HL-60/S4 treated with retinoic acid at 250 ng/mL for 4 days and 3 days (cell line): ENCODE measurements at regions not wholly inside any gene's neighbourhood (a gene's known extent, or its start where the extent isn't known, plus 50 kb on each side); places are given as distances from the start of the nearest gene placed in this dataset.
"Not testable (repeated sequence)": the region's sequence is repeated elsewhere in the genome, so short reads cannot be mapped to it uniquely, and the experiment has no call there.

Source experiments
- in situ Hi-C: fragments of 300-500 bp; cut with MboI; formaldehyde crosslinking; loops from 2 replicates; pipeline ENCODE4 v1.7.0; 2022; ENCODE audit warnings: low sequenced_read_pairs

DNA sequence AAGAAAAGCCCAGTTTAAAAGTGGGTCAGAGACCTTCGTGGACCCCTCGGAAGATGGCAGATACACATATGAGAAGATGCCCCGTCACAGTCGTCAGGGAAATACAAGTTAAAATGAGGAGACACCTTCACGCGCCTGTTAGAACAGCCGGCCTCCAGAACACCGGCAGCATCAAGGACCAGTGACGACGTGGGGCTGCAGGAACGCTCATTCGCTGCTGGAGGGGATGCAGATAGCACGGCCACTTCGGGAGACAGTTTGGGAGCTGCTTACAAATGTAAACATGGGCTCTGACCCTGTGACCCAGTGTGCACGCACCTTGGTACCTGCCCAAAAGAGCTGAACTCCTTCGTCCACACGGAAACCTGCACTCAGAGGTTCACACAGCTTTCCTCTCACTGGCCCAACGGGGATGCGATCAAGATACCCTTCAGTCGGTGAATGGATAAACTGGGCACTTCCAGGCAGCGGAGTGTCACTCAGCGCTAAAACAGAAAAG, 83.7 kb upstream of the CTDP1 start:
- in situ Hi-C loops: no loop called here

DNA sequence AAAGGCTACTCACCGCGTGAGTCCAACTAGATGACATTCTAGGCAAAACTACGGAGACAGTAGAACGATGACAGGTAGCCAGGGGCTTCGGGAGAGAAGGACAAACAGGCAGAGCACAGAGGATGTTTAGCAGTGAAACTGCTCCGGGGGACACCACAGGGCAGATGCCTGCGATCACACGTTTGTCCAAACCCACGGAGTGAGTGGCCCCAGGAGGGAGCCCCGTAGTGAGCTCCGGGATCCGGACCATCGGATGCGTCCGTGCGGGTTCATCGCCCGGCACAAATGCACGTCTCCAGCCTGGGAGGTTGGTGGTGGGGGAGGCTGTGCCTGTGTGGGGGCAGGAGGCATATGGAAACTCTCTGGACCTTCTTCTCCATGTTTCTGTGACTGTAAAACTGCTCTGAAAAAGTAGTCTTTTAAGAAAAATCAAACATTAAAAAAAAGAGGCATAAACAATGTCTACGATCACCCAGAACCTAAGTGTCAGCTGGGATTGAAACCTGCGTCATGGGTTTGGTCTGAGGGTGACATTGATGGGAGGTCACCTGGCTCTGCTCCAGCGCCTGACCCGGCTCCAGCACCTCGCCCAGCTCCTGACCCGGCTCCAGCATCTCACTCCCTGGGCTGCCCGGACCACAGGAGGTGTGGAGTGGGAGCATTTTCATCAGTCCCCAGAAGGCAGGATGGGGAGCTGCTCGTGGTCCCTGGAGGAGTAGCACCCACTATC, 83.0 kb upstream of the CTDP1 start:
- in situ Hi-C loops: no loop called here

DNA sequence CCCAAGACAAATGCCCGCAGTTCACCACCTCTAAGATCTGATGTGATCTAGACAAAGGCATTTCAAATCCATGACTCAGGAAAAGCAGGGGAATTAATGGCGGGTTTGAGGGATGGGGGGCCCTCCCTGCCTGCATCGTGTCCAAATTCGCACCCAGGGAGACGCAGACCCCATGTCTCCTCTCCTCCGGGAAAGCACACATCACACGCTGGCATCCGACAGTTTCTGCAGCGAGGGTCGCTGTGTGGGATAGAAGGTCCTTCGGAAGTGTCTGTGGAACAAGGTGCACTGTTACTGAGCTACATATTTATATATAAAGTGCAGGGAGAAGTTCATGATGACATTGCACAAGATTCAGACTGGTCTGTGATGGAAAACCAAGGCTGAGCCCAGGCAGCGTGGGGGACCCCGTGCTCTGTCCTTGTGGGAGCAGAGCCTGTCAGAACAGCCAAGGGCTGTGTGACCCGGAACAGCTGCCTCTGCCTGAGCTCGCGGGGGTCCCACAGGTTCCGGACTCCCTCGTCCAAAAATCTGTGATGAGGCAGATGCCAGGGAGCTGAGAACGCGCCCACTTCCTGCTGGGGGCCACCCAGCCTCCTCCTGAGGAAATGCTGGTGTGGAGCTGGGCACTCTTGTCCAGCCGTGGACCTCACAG, 82.3 kb upstream of the CTDP1 start:
- in situ Hi-C loops: no loop called here

DNA sequence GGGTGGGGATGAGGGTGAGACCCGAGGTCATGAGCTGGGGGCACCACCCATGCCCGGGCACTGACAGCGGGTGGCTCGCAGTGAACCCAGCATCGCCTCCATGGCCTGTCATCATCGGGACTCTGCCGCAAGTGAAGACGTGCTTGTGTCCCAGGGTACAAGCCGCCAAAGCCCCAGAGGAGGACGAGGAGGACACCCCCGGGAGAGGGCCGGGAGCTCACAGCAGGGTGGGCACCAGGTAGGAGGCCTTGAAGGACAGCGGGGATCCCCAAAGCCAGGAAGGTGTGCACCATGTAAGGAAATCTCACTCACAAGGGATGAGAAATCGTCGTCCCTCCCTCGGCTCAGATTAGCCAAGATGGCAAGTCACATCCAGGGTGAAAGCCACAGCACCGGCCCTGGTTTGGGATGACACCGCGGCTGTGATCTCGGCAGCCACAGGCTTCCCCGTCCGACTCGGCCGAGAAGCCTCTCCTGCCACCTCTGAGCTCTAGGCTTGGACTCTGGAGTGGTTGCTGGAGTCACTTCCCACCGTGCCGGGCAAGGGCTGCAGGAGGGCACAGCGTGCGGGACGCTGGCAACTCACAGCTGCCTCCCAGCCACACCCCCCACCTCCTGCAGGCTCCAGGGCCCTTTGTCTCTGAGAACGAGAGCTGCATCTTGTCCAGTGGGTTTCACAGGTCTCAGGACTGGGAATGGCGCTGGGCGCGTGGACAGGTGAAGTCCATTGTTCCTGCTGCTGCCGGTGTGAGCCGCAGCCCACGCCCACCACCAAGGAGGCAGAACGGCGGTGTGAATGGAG, 81.6 kb upstream of the CTDP1 start:
- in situ Hi-C loops: no loop called here

DNA sequence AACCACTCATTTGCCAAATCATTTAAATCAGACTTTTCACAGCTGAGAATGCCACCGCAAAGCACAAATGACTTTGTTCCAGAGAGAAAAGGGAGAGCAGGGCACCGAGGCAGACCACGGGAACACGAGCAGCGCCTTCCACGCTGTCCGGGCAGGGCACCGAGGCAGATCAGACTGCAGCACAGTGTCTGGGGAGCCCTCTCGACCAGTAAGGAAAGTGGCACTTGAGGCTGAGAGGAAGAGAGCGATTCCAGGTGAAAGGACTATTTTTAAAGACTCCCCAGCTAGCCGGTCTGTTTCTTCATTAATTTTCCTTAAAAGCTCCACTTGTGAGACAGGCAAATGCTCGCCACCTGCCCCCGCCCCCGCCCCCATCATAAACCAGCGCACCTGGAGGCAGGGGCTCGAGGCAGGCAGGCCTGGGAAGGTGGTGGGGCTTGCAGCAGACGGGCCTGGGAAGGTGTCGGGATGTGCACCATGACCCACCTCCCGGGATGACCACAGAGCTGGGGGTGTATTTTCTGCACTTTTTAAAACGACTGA, 80.9 kb upstream of the CTDP1 start:
- in situ Hi-C loops: no loop called here

DNA sequence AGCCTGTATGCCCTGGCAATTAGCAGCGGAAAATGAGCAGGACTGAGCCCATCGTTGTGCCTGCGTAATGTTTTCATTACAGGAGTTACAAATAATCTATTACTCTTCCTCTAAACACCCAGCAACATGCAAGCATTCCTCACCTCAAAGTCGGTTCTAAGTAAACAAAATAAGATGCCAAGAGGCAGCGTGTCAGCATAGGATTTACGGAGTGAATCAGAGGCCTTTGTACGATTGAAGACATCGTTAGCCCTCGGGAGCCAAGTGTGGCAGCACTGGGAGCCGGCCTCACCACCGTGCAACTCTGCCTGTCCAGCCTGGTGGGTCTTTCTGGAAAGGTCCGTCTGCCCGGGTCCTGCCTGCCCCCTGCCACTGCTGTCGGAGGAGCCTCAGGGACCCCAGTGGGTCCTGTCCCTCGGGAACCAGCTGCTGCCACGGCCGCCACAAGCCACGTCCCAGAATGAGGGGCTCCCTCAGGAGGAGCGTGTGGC, 80.1 kb upstream of the CTDP1 start:
- in situ Hi-C loops: no loop called here

DNA sequence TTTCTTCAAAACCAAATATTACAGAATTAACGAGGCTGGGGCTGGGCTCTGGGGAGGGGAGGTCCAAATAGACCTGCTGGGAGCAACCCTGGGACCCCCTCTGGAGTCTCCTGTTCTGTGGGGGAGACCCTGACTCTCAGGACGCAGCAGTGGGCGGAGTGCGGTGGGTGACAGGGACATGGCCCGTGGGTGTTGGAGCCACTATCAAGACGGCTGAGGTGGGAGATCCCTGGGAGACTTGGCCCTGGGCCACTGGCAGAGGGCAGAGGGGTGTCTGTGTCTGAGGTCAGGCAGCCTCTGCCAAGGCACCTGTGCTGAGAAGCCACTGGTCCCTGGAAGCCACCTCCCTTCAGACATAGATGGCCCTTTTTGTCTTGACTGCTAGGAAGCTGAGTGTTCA, 79.5 kb upstream of the CTDP1 start:
- in situ Hi-C loops: no loop called here

DNA sequence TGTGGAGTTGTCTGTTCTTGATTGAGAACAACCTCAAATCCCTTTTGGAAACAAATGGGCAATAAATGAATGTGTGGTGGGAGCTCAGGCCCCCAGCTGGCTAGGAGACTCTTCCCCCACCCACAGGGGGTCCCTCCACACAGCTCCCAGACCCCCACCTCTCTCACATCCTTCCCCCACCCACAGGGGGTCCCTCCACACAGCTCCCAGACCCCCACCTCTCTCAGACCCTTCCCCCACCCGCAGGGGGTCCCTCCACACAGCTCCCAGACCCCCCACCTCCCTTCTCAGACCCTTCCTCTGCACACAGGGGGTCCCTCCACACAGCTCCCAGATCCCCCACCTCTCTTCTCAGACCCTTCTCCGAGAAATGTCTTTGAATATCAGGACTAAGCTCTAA, 79.0 kb upstream of the CTDP1 start:
- in situ Hi-C loops: no loop called here

DNA sequence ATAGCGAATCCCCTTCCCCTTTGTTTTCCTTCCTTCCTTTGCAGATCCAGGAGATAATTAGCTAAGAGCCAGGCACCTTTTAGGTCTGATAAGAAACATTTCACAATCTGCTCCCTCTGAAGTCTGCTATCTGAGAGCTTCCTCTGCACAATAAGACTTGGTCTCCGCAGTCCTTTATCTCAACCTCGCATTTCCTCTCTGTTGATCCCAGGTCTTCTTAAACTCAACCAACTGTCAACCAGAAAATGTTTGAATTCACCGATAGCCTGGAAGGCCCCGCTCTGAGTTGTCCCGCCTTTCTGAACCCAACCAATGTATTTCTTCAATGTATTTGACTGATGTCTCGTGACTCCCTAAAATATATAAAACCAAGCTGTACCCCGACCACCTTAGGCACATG, 78.4 kb upstream of the CTDP1 start:
- in situ Hi-C loops: no loop called here

DNA sequence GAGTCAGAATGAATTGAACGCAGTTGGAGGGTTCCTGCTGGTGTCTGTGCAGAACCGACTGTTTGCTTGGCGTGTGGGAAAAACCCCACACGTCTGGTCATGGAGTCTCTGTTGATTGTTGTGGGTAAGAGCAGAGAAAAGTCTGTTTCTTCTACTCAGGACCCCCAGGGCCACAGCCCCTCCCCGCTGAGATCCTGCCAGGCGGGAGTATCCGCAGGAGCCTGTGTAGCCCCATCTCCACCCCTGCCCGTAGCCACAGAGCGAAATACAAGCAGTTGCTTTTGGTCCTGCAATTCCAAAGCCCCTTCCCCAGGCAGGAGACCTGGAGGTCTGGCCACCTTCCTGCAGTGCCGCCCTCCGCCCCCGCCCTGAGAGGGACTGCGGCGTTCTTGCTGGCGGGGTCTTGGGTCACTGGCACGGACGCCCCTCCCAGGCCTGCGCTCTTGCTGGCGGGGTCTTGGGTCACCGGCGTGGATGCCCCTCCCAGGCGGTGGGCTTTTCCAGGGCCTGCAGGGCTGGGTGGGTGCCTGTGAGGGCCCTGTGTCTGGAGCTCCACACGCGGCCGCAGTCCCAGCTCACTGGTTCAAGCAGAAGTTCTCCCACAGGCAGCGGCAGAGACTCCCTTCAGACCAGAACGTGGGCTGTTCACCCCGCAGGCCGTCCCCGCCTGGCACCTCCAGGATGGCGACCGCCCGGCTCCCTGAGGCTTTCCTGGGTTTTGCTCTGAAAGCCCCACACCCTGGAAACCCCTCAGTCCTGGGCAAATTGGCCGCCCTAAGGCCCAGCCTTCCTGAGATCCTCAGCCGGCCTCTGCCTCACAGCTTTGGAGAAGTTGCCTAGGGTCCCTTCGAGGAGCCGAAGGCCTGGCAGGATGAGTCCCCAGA, 76.0 kb upstream of the CTDP1 start:
- in situ Hi-C loops: no loop called here

DNA sequence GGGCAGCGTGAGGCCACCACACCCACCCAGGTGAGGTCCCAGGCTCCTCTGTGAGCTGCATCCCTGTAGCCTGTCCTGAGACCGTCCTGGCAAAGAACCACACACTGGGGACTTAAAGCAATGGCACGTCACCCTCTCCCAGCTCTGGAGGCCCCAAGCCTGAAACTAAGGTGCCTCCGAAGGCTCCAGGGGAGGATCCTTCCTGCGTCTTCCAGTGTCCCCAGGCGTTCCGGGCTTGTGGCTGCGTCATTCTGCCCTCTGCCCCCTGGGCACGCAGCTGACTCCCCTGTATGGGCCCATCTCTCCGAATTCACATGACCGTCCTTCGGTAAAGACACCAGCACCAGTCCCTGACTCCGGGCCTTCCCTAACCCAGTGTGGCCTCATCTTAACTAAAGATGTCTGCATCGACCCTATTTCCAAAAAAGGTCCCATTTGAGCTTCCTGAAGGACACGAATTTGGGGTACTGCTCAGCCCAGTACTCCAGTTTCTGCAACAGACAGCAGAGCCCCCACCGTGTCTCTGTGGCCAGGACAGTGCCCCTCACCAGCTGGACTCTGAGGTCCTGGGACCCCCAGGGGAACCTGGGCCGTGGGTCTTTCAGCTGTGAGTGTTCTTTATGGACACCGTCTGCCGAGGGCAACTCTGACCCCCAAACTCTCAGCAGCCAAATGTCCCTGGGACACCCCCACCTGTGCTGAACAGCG, 75.2 kb upstream of the CTDP1 start:
- in situ Hi-C loops: no loop called here

DNA sequence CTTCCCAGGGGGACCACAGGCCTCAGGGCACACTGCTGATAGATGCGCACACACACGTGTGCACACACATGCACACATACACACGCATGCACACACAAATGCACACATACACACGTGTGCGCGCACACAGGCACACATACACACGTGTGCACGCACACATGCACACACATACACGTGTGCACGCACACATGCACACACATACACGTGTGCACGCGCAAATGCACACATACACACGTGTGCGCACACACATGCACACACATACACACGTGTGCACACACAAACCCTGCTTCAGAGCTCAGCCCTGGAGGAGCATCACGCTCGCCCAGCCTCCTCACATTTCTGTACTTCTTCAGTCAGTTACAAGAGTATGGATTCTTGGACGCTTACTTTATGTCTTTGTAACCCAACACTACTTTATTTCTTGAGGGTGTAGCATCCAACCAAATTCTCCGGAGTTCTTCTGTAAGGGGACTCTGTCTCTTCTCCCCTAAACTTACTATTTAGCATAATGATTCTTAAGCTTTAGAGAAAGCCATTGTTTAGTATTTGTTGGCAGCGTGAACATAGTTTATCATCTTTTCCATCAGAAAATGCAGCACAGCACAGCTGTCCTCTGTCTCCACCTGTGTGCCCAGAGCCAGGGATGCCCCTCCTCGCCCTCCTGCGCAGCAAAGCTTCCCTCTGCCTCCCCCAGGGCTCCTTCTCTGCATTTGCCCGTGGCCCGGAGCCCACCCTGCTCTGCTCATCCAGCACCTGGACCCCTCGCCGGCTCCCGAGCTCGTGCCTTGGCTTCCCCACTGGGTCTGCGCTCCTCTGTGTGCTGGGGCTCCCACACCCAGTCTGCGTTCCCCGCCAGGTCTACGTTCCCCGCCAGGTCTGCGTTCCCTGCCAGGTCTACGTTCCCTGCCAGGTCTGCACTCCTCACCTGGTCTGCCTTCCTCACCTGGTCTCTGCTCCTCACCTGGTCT, 74.4 kb upstream of the CTDP1 start:
- in situ Hi-C loops: no loop called here

DNA sequence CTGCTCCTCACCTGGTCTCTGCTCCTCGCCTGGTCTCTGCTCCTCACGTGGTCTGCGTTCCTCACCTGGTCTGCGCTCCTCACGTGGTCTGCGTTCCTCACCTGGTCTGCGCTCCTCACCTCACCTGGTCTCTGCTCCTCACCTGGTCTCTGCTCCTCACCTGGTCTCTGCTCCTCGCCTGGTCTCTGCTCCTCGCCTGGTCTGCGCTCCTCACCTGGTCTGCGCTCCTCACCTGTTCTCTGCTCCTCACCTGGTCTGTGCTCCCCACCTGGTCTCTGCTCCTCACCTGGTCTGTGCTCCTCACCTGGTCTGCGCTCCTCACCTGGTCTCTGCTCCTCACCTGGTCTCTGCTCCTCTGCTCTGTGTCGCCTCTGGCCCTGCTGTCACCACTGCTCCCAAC, 73.5 kb upstream of the CTDP1 start:
- in situ Hi-C loops: not testable (repeated sequence)

DNA sequence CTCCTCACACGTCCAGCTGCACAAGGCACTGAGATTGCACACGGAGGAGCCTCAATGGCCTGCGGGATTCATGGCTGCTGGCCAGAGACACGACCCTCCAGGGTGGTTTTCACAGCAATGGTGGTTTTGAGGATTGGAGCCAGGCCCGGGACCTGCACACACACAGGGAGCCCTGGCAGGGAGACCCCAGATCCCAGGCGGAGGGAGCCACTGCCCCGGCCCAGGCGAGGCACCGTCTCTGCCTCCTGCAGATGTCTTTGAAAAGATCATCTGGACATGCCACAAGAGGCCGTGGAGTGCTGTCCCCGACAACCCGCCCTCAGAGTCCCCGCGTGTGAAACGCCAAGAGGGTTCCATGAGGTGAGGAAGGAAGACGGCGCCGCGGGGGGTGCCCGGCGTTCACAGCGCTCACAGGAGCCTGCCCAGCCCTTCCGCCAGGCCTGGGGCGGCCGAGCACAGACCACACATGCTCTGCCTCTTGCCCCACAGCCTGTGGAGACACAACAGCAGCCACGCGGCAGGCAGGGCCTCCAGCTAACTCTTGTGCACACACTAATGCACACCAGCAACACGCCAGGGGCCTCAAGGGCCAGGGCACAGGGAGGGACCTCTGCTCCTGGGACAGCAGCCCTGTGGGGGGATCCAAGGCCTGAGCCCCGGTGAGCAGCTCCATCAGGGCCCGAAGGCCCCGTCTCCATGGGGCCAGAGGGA, 72.8 kb upstream of the CTDP1 start:
- in situ Hi-C loops: no loop called here

DNA sequence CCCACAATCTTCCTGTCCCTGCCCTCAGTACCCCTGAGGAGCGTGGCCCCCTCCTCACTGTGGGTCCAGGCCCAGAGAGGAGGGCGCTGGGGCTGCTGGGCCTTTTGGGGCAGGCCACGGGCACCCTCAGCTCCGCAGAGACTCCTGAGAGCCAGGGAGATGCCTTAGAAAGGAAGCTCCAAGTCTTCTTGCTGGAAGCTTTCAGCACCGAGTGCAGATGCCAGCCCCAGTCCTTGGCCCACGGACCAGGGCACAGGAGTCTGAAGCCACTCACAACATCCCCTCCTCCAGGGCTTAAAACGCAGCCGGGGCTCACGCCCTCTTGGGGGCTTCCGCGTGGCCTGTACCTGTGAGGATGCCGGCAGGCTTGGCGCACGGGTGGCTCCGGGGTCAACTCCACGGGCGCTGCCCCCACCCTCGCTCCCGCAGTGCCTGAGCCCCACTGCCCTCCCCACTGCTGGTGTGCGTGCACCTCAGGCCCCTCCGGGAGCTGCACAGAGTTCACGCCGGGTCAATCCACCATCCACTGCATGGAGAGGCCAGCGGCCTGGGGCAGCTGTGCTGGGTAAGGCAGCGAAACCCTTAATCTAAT, 72.1 kb upstream of the CTDP1 start:
- in situ Hi-C loops: no loop called here

DNA sequence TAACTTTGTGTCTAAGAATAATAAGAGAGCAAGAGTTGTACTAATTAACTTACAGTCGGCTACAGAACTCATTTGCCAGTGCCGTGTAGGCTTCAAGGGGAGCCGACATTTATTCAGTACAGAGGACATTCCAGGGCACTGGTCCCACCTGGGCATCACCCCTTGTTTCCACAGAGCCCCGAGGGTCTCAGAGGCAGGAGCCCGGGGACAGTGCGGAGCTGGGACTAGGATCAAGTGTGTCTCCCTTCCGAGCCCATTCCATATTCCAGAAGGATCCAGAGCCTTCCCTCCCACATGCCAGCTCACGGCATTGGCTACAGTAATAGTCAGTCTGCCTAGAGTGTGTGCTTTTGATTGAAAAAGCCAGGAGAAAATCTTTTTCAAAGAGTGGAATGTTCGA, 71.5 kb upstream of the CTDP1 start:
- in situ Hi-C loops: no loop called here

DNA sequence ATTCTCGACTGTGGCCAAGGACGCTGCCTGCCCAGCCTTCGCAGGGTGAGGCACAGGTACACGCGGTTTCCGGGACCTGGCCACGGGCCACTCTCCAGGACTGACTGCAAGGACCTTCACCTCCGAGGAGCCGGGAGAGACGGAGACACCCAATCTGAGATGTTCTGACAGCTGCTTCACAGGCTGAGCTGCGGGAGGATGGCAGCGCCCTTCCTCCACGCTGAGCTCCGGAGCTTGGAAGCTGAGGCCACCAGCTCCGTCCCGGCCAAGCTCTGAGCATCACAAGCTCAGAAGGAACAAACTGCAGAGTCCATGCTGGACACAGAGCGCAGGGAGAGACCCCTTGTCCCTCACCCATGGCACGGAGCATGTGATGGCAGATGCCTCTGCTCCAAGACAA, 71.1 kb upstream of the CTDP1 start:
- in situ Hi-C loops: no loop called here
